ENCODE measurements at regions not wholly inside any gene's neighbourhood (a gene's known extent, or its start where the extent isn't known, plus 50 kb on each side); places are given as distances from the start of the nearest gene placed in this dataset.

DNA sequence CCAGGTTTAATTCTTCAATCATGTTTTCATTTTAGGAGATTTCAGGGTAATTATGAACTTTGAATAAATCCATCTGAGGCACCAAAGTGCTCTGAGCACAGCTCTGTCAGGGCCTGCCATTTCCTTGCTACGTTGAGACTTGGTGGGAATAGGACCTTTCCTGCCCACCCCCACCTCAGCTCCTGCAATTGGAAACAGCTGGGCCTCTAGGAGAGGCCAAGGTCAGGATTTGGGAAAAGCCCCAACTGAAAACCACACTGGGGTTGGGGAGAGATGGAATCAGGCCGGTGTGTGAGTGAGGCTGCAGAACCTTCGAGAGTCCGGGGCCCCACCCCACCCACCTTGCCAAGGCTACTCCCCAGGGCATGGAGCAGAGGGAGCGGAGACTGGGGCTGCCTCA is 212.7 kb upstream of the BCOR start:
- DNase-seq (ENCODE audit: low spot score): no peak

DNA sequence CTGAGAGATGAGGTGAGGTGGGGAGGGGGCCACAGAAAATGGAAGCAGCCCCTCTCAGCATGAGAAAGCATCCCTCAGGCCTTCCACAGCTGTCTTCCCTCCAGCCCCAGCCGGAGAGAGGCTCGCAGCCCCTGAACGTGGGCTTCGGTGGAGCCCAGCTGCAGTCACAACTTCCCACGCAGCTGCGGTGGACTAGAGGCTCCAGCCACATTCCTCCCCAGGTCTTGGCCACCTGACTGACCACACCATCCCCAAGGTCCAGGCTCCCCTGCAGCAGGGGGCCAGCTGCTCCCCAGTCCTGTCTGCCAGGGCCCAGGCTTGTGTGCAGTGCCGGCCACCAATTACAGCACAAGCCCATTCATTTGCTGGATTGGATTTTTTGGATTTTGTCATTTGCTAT is 212.3 kb upstream of the BCOR start:
- DNase-seq (ENCODE audit: low spot score): peak; percentile 65

- no peak for DNase-seq (ENCODE audit: low spot score)
Observed at GRCh38 chrX:40307871-40308270, 210.1 kb upstream of the BCOR start.

GRCh38 chrX:40304115-40304514 is 206.4 kb upstream of the BCOR start:
- DNase-seq (ENCODE audit: low spot score): no peak

GRCh38 chrX:40303256-40304077 is 205.7 kb upstream of the BCOR start:
- DNase-seq (ENCODE audit: low spot score): no peak

GRCh38 chrX:40300286-40300890 is 202.6 kb upstream of the BCOR start:
- no peak for DNase-seq (ENCODE audit: low spot score)

- no peak for DNase-seq (ENCODE audit: low spot score)
Observed at GRCh38 chrX:40299641-40300046, 201.9 kb upstream of the BCOR start.

- no peak for DNase-seq (ENCODE audit: low spot score)
Observed at GRCh38 chrX:40298572-40299479, 201.1 kb upstream of the BCOR start.

DNA sequence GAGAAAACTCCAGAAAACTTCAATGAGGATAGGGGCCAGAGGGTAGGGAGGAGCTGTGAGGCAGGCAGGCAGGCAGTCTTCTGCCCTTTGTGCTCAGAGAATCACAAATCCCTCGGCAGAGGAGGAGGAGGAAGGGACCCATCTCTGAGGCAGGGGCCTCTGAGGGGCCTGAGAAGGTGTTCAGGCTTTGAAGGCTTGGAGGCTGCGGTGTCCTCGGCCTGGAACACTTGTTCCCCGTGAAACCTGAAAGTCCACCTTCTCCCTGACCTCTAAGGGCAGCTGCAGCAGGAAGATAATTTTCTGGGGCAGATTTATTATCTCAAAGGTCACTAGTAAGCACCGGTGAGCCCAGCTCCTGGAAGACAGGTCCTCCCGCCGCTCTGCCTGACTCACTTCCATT is 200.3 kb upstream of the BCOR start:
- DNase-seq (ENCODE audit: low spot score): no peak

- no peak for DNase-seq (ENCODE audit: low spot score)
Observed at GRCh38 chrX:40291553-40291952, 193.8 kb upstream of the BCOR start.

DNA sequence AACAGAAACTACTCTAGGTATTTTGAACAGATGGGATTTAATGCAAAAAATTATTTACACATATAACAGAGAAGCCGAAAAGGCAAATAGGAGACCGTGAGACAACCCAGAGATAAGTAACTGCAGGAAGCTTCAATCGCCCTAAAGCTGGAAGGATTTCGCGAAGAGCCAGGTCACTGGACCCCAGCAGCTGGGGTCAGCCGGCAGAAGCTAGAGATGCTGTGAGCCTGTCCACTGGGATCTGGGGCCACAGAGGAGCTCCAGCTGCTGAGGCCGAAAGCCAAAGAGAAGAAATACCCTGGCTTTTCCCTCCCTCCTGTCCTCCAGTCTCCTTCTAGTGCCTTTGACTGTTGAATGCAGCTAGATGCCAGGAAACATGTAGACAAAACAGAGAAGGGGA is 192.8 kb upstream of the BCOR start:
- DNase-seq (ENCODE audit: low spot score): no peak

DNA sequence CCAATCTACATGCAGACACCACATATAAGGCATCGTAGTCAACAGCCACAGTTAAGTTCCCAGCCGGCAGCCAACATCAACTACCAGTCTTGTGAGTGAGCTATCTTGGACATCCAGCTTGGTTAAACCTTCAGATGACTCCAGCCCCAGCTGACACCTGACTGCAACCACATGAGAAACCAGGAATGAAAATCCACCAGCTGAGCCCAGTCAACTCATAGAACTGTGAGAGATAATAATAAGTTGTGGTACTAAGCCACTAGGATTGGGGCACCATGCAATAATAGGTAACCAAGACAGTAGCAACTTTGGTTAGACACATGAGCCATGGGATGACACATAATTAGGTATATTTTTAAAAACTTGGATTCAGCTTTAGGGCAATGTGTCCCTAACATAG is 188.1 kb upstream of the BCOR start:
- DNase-seq (ENCODE audit: low spot score): no peak

DNA sequence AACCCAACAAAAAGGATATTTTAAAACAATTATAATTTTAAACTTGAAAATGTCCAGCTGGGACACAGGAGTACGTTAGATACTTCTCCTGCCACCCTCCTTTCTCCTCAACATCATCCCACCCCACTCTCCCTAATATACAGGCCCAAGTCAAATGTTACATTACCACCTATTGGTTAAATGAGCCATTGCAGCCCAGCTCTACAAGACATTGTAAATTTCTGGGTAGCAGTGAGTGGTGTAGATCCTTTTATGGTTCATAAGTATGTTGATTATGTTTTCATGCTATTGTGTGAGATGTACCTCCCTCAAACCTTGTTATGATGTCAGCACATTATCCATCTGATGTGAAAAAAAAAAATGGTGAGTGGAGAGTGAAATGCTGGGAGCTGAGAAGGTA is 187.1 kb upstream of the BCOR start:
- DNase-seq (ENCODE audit: low spot score): no peak

GRCh38 chrX:40283981-40284380 is 186.2 kb upstream of the BCOR start:
- DNase-seq (ENCODE audit: low spot score): no peak

DNA sequence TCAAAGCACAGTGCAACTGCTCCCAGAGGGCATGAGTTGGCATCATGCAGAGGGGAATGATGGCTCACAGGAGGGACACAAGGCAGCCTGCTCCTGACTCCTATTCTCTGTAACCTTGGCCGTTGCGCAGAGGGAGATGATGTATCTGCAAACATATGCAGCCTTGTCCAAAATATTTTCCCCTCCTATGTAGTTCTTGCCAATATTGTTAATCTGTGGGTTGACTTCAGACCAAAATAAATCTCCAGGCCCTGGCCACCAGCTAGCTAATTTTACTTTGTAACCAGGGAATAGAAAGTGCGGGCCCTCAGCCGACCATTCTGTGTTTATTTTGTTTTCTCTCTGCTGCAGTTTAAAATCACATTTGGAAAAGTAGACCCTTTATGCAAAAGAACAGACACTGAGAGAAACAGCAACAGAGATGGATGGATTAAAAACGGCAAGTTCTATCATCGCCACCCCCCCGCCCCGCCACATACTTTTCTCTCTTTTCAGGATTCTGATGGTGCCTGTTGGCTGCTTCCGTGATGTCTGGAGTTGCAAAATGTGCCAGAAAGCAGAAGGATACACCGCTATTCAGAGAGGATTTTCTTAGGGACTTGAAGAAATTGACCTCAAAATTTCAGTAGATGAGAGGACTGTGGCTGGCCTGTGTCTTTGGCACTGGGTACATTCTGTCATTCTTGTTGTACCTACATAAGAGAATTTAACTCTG is 185.3 kb upstream of the BCOR start:
- DNase-seq (ENCODE audit: low spot score): no peak

DNA sequence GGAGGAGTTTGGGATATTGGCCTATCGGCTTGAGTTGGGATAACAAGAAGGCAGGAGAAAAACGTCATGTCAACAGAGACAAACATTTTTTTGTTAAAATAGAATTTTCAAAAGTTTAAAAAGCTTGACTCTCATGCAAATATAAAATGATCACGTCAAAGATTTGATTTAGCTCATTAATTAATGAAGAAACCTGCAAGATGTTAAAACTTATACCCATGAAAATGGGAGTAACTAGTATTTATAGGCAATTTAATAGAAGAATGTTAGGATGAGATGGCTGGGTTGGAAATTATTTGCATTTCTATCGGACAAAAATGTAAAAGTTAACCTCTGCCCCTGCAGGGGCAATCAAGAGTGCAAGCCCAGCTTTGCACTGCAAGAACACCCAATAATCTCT is 184.6 kb upstream of the BCOR start:
- no peak for DNase-seq (ENCODE audit: low spot score)

DNA sequence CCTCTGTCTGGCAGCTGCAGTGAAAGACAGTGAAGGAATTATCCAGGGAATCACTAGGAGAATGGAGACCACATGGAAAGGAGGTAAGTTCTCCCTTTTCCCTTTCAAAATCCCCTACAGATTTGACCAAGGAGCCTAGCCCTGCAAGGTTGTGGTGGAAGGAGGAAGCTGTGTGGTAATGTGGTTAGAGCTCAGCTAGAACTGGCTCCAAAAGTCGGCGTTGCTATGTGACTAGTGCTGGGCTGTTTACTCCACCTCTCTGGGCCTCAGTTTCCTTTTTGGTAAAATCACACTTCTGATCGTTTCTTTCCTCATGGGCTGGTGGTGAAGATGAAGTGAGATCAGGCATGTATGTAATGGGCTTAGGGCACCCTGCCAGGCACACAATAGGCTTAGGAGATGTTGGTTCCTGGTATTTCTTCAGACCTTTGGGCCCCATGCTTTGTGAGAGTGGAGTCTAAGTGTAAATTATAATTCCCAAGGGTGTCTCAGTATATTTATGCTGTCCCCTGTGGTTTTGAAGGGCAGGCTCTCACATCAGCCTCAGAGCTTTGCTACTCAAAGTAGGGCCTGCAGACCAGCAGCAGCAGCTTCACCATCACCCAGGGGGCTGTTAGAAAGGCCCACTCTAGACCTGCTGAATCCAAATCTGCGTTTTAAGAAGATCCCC is 183.7 kb upstream of the BCOR start:
- no peak for DNase-seq (ENCODE audit: low spot score)

GRCh38 chrX:40279762-40280161 is 182.0 kb upstream of the BCOR start:
- DNase-seq (ENCODE audit: low spot score): no peak

- no peak for DNase-seq (ENCODE audit: low spot score)
Observed at GRCh38 chrX:40279091-40279430, 181.3 kb upstream of the BCOR start.

DNA sequence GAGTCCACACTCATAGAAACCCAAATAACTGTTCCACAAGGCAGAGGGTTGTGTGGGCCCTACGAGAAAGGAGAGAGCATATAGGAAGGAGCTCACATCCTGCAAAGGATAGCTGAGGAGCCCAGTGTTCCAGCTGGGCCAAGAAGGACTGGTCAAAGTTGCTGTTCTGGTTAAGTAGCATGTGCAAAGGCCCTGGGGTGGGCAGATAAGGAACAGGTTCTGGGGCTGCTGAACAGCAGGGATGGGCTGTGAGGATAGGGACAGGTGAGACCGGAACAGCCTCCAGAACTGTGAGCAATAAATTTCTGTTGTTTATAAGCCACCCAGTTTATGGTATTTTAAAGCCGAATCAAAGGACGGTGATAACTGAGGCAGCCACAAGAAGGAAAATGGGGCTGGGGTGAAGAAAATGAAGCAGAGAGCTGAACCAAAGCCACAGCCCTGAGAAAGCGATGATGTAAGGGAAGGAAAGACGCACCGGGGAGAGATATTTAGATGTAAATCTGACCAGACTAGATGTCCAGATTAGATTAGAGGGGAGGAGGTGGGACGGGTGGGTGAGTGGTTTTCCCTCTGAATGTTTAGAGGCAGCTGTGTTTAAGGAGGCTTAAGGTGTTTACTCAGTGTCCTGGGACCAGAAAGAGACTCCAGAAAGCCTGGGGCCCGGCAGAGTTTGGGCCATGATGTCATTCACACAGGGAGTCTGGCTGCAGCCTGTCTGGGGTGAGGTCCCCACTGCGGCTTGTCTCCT is 180.8 kb upstream of the BCOR start:
- no peak for DNase-seq (ENCODE audit: low spot score)

DNA sequence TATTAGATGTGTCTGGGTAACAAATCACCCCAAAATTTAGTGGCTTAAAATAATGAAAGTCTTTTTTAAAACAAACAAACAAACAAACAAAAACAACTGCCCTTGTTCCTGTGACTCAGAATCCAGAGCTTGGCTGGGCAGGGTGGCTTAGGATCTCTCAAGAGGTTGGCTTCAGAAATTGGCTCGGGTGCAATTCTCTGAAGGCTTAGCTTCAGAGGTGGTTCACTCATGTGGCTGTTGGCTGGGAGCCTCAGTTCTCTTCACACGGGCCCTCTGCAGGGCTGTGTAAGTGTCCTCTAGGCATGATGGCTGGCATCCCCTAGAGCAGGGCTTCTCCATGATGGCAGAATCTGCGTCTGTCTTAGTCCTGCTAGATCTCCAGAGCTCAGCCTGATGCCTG is 179.9 kb upstream of the BCOR start:
- no peak for DNase-seq (ENCODE audit: low spot score)
